PFSK-1 (cell line): ENCODE measurements at regions not wholly inside any gene's neighbourhood (a gene's known extent, or its start where the extent isn't known, plus 50 kb on each side); places are given as distances from the start of the nearest gene placed in this dataset.

ENCODE experiments used
- FOXP2 ChIP-seq: optimal IDR thresholded peaks from 2 replicates; pipeline ENCODE3; 2011; ENCODE audit warnings: borderline replicate concordance, control low read depth, inconsistent platforms; ENCODE audit not compliant: insufficient read depth; ENCODE audit errors: extremely low read length, extremely low read depth
- POLR2AphosphoS5 ChIP-seq: IDR thresholded peaks from 2 replicates; pipeline ENCODE4 v1.6.1; 2012; ENCODE audit warnings: low read depth, mild to moderate bottlenecking, control low read depth, low read length, moderate library complexity
- REST ChIP-seq, 2 experiments: IDR thresholded peaks; 2 replicates each; pipeline versions ENCODE4 v1.6.1 to v1.8.0; 2011 to 2012; ENCODE audit warnings: low read depth in 2 of 2, low read length in 2 of 2, control low read depth in 1 of 2, inconsistent platforms in 1 of 2, mild to moderate bottlenecking in 1 of 2, moderate library complexity in 1 of 2; ENCODE audit not compliant: insufficient read depth in 1 of 2
- SIN3A ChIP-seq: IDR thresholded peaks from 2 replicates; pipeline ENCODE4 v1.6.1; 2012; ENCODE audit warnings: mild to moderate bottlenecking, low read length, moderate library complexity, borderline replicate concordance; ENCODE audit not compliant: insufficient read depth

- no peak for TF ChIP-seq SIN3A
- no peak for TF ChIP-seq REST (IDR thresholded peaks at IDR 0.05; ENCODE audit: insufficient read depth in 1 of 2, low read depth in 2 of 2, low read length in 2 of 2)
- TF ChIP-seq POLR2AphosphoS5, result no peak
- TF ChIP-seq FOXP2, result no peak
Measured at GRCh38 chr3:127501177-127501576, 89.4 kb downstream of the TPRA1 start.
